ENCODE measurements at regions not wholly inside any gene's neighbourhood (a gene's known extent, or its start where the extent isn't known, plus 50 kb on each side); places are given as distances from the start of the nearest gene placed in this dataset.

GRCh38 chr11:32023370-32024305 is 67.2 kb upstream of the RCN1 start:
- H3K27ac ChIP-seq (ENCODE audit: low read depth, low read length), result no peak overlapping the region
- H3K9me3 ChIP-seq (ENCODE audit: insufficient read depth, low read depth, low read length), result no peaks in the 10 kb centered on the region
- H3K9ac ChIP-seq (ENCODE audit: low read depth, low read length), result no peak overlapping the region
- 94% methylated on average over 11 of the region's 11 CpGs for WGBS
- H3K4me1 ChIP-seq (ENCODE audit: insufficient read depth, low read length), result no peaks in the 10 kb centered on the region
- no peaks in the 10 kb centered on the region for H3K36me3 ChIP-seq (ENCODE audit: insufficient read depth, low read length)
- H3K27me3 ChIP-seq (ENCODE audit: insufficient read depth, low read length), result no peaks in the 10 kb centered on the region
- no peak overlapping the region for H3K4me3 ChIP-seq (ENCODE audit: low read length)

DNA sequence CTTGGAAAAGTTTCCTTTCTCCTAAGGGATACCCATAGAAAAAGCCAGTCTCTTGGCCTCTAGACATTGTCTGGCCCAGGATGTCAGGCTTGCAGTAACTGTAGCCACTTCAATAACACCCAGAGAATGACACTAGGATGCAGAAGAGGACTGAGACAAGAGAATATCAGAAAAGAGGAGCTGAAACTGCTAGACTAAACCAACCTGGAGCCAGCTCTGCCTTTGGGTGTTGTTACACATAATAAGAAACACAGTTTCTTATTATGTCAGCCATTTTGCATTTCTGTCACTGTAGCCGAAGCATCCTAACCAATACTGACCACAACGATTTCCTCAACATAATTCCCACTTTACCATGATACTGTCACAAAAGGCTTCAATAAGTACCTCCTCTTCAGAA is 72.2 kb upstream of the RCN1 start:
- Histone ChIP-seq H3K36me3 (ENCODE audit: insufficient read depth, low read length) (no peaks in the 10 kb centered on the region), H3K4me1 (ENCODE audit: insufficient read depth, low read length) (no peaks in the 10 kb centered on the region), H3K27ac (ENCODE audit: low read depth, low read length) (no peak overlapping the region), H3K9ac (ENCODE audit: low read depth, low read length) (no peak overlapping the region), H3K27me3 (ENCODE audit: insufficient read depth, low read length) (no peaks in the 10 kb centered on the region), H3K4me3 (ENCODE audit: low read length) (no peak overlapping the region), H3K9me3 (ENCODE audit: insufficient read depth, low read depth, low read length) (no peaks in the 10 kb centered on the region)
- 95% methylated on average over 2 of the region's 2 CpGs for WGBS

DNA sequence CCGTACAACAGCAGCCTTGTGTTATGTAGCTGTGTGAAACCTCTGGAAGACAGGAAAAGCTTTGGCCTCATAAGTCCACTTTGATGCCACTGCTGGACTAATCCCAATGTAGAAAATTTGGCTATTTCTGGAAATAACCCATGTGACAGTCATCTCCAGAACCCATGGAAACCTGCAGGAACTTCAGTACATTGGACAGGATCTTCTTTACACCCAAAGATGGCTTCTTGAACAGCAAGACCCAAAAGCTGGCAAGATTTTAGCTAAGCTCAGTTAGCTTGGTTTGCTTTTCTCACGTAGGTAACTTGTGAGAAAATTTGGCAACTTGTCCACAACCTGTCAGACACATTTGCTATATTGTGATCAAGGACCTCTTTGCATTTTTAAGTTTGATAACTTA is 74.8 kb upstream of the RCN1 start:
- H3K9me3 ChIP-seq (ENCODE audit: insufficient read depth, low read depth, low read length), result no peaks in the 10 kb centered on the region
- H3K27ac ChIP-seq (ENCODE audit: low read depth, low read length), result no peak overlapping the region
- H3K4me3 ChIP-seq (ENCODE audit: low read length), result no peak overlapping the region
- H3K27me3 ChIP-seq (ENCODE audit: insufficient read depth, low read length), result no peaks in the 10 kb centered on the region
- 85% methylated on average over 2 of the region's 2 CpGs for WGBS
- no peak overlapping the region for H3K9ac ChIP-seq (ENCODE audit: low read depth, low read length)
- no peaks in the 10 kb centered on the region for H3K36me3 ChIP-seq (ENCODE audit: insufficient read depth, low read length)
- H3K4me1 ChIP-seq (ENCODE audit: insufficient read depth, low read length), result no peaks in the 10 kb centered on the region

DNA sequence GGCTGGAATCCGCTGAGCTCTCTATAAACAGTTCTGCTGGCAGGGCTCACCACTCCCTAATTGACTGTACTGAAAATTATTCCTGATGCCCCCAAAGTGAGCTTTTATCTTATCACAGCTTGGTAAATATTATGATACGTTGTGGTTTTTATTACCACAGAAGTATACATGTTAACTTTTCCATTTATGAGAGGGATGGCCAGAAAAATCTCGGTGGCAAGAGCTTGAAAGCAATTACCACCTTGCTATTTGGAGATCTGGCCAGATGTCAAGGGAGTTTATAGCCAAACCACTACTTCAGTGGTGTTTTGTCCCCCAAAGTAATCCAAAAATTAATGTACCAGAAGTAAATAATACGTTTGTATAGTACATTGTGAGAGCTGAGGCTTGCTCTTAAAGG is 75.4 kb upstream of the RCN1 start:
- 95% methylated on average over 3 of the region's 4 CpGs for WGBS
- no peaks in the 10 kb centered on the region for H3K27me3 ChIP-seq (ENCODE audit: insufficient read depth, low read length)
- no peak overlapping the region for H3K9ac ChIP-seq (ENCODE audit: low read depth, low read length)

DNA sequence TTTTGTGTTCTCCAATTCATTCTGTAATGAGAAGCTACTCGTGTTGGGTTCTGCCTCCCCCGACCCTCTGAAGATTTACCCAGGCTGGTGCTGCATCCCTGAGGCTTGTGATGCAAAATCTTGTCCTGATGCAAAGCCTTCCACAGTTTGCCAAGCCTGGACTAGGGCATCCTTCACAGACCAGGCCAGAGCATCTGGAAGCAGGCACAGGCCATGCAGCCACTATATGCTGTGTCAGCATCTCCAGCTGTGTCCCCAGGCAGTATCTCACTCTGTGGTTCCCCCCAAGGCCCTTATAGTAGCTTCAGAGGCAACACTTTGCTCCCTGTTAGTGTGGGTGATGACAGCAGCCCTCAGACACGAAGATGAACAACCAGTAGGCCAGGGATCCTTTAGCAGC is 77.3 kb upstream of the RCN1 start:
- H3K27ac ChIP-seq (ENCODE audit: low read depth, low read length), result no peak overlapping the region
- H3K9ac ChIP-seq (ENCODE audit: low read depth, low read length), result no peak overlapping the region
- no peaks in the 10 kb centered on the region for H3K27me3 ChIP-seq (ENCODE audit: insufficient read depth, low read length)
- H3K36me3 ChIP-seq (ENCODE audit: insufficient read depth, low read length), result no peaks in the 10 kb centered on the region
- H3K4me3 ChIP-seq (ENCODE audit: low read length), result no peak overlapping the region
- no peaks in the 10 kb centered on the region; the same call in 1 of the 2 replicates for H3K4me1 ChIP-seq (ENCODE audit: insufficient read depth, low read length)
- no peaks in the 10 kb centered on the region for H3K9me3 ChIP-seq (ENCODE audit: insufficient read depth, low read depth, low read length)
- 70% methylated on average over 3 of the region's 3 CpGs for WGBS

More for the DNA sequence above, 75.4 kb upstream of the RCN1 start:
- no peaks in the 10 kb centered on the region for H3K9me3 ChIP-seq (ENCODE audit: insufficient read depth, low read depth, low read length)
- H3K4me1 ChIP-seq (ENCODE audit: insufficient read depth, low read length), result no peaks in the 10 kb centered on the region
- H3K4me3 ChIP-seq (ENCODE audit: low read length), result no peak overlapping the region
- H3K36me3 ChIP-seq (ENCODE audit: insufficient read depth, low read length), result no peaks in the 10 kb centered on the region
- H3K27ac ChIP-seq (ENCODE audit: low read depth, low read length), result no peak overlapping the region

- Histone ChIP-seq H3K9ac (ENCODE audit: low read depth, low read length) (no peak overlapping the region), H3K27ac (ENCODE audit: low read depth, low read length) (no peak overlapping the region), H3K27me3 (ENCODE audit: insufficient read depth, low read length) (no peaks in the 10 kb centered on the region), H3K36me3 (ENCODE audit: insufficient read depth, low read length) (no peaks in the 10 kb centered on the region), H3K9me3 (ENCODE audit: insufficient read depth, low read depth, low read length) (no peaks in the 10 kb centered on the region), H3K4me3 (ENCODE audit: low read length) (no peak overlapping the region), H3K4me1 (ENCODE audit: insufficient read depth, low read length) (no peaks in the 10 kb centered on the region; the same call in 1 of the 2 replicates)
- 88% methylated on average over 6 of the region's 6 CpGs for WGBS
Measured at GRCh38 chr11:32012049-32012448, 78.8 kb upstream of the RCN1 start.

GRCh38 chr11:32008880-32009551 is 81.9 kb upstream of the RCN1 start:
- H3K27me3 ChIP-seq (ENCODE audit: insufficient read depth, low read length), result no peaks in the 10 kb centered on the region
- H3K36me3 ChIP-seq (ENCODE audit: insufficient read depth, low read length), result no peaks in the 10 kb centered on the region
- no peak overlapping the region for H3K9ac ChIP-seq (ENCODE audit: low read depth, low read length)
- WGBS, result 55% methylated on average over 6 of the region's 8 CpGs
- no peak overlapping the region for H3K27ac ChIP-seq (ENCODE audit: low read depth, low read length)
- no peaks in the 10 kb centered on the region for H3K9me3 ChIP-seq (ENCODE audit: insufficient read depth, low read depth, low read length)
- no peak overlapping the region for H3K4me3 ChIP-seq (ENCODE audit: low read length)
- no peaks in the 10 kb centered on the region; the same call in 1 of the 2 replicates for H3K4me1 ChIP-seq (ENCODE audit: insufficient read depth, low read length)

DNA sequence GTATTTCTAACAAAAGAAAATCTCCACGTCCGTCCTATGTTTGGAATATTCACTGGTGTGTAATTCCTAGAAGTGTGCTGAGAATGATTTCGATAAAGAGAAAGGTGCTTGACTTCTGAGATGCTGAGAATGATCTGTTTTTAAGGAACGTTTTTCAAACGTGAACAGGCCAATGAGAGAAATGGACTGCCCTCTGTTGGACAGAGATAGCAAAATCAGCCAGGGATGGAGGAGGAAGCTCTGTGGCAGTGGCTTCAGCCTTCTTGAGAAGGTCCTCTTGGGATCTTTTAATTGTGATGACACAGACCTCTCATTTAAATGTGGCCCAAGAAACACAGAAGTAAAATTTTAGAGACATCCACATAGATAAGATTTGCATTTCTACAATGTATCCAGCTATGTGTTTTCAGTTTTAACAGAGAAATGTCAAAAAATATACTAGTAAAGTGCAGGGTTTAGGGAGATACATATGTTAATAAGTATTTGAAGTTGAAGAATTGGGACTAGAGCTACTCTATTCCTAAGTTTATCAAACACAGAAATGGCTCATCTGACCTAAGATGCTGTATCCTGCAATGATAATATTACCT is 84.0 kb upstream of the RCN1 start:
- WGBS, result 19% methylated on average over 5 of the region's 5 CpGs

DNA sequence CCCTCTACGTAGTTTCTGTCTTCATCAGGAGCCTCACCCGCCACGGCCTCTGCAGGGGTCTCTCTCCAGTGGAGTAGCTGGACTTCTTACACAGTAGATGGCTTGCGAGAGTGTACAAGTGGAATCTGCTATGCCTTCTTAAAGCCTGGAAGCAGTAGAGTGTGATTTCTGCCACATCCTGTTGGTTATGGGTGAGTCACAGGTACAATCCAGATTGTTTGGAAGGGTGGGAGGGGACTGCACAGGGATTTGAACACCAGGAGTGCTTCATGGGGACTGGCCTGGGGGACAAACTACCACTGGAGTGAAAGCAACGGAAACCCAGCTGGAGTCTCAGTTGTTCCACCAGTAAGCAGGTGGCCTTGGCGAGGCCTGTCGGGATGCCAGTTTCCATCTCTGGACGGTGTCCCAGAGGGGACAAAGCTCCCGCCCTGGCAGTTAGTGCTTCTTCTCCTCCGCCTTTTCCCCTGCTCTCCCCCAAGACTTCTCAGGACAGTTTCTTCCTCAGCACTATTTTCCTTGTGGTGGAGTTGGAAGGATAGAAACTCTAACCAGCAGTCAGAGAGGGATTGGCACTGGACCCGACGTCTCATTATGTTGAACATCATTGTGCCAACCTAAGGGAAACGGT is 85.0 kb upstream of the RCN1 start:
- WGBS, result 93% methylated on average over 13 of the region's 13 CpGs

More for the DNA sequence above, 84.0 kb upstream of the RCN1 start:
- Histone ChIP-seq H3K27ac (ENCODE audit: low read depth, low read length) (no peak overlapping the region), H3K4me3 (ENCODE audit: low read length) (no peak overlapping the region), H3K27me3 (ENCODE audit: insufficient read depth, low read length) (no peaks in the 10 kb centered on the region), H3K9ac (ENCODE audit: low read depth, low read length) (no peak overlapping the region), H3K9me3 (ENCODE audit: insufficient read depth, low read depth, low read length) (no peaks in the 10 kb centered on the region), H3K36me3 (ENCODE audit: insufficient read depth, low read length) (no peaks in the 10 kb centered on the region), H3K4me1 (ENCODE audit: insufficient read depth, low read length) (no peaks in the 10 kb centered on the region; the same call in 1 of the 2 replicates)

DNA sequence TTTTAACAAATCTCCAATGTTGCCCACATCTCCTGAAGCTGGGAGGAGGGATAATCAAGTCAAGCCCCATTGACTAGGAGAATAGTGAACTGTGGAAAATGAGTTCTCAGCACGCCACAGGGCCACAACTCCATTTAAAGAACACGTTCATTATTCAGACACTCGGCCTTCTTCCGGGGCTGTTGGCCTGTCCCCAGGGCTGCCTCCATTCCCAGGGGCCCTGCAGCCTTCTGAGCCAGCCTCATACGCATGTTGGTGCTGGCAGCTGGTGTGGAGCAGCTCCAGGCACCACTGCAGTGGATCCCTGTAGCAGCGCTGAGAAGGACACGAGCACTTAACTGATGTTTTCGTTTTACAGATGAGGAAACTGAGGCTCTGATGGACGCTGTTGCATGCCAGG is 87.5 kb upstream of the RCN1 start:
- Histone ChIP-seq H3K4me1 (ENCODE audit: insufficient read depth, low read length) (no peaks in the 10 kb centered on the region), H3K27me3 (ENCODE audit: insufficient read depth, low read length) (no peaks in the 10 kb centered on the region), H3K9me3 (ENCODE audit: insufficient read depth, low read depth, low read length) (no peaks in the 10 kb centered on the region), H3K27ac (ENCODE audit: low read depth, low read length) (no peak overlapping the region), H3K9ac (ENCODE audit: low read depth, low read length) (no peak overlapping the region), H3K4me3 (ENCODE audit: low read length) (no peak overlapping the region), H3K36me3 (ENCODE audit: insufficient read depth, low read length) (no peaks in the 10 kb centered on the region)
- 91% methylated on average over 9 of the region's 9 CpGs for whole genome bisulfite sequencing

More for the DNA sequence above, 85.0 kb upstream of the RCN1 start:
- Histone ChIP-seq H3K27ac (ENCODE audit: low read depth, low read length) (no peak overlapping the region), H3K9ac (ENCODE audit: low read depth, low read length) (no peak overlapping the region), H3K4me1 (ENCODE audit: insufficient read depth, low read length) (no peaks in the 10 kb centered on the region; the same call in 1 of the 2 replicates), H3K27me3 (ENCODE audit: insufficient read depth, low read length) (no peaks in the 10 kb centered on the region), H3K36me3 (ENCODE audit: insufficient read depth, low read length) (no peaks in the 10 kb centered on the region), H3K4me3 (ENCODE audit: low read length) (no peak overlapping the region), H3K9me3 (ENCODE audit: insufficient read depth, low read depth, low read length) (no peaks in the 10 kb centered on the region)

GRCh38 chr11:32002311-32002710 is 88.6 kb upstream of the RCN1 start:
- Histone ChIP-seq H3K4me1 (ENCODE audit: insufficient read depth, low read length) (no peaks in the 10 kb centered on the region), H3K4me3 (ENCODE audit: low read length) (no peak overlapping the region), H3K27me3 (ENCODE audit: insufficient read depth, low read length) (no peaks in the 10 kb centered on the region), H3K9me3 (ENCODE audit: insufficient read depth, low read depth, low read length) (no peaks in the 10 kb centered on the region), H3K27ac (ENCODE audit: low read depth, low read length) (no peak overlapping the region), H3K9ac (ENCODE audit: low read depth, low read length) (no peak overlapping the region), H3K36me3 (ENCODE audit: insufficient read depth, low read length) (no peaks in the 10 kb centered on the region)
- WGBS, result 70% methylated on average over 2 of the region's 2 CpGs
